A549 (cell line): ENCODE measurements at regions not wholly inside any gene's neighbourhood (a gene's known extent, or its start where the extent isn't known, plus 50 kb on each side); places are given as distances from the start of the nearest gene placed in this dataset.

Experiments used
- CTCF ChIP-seq: fragments of >200 bp; sonication (Bioruptor Twin); formaldehyde crosslinking; IDR thresholded peaks from 3 replicates; pipeline ENCODE4 v1.5.1; 2016
- ESRRA ChIP-seq: fragments of 150-350 bp; IDR thresholded peaks from 2 replicates; pipeline ENCODE4 v1.6.1; 2014; ENCODE audit warnings: mild to moderate bottlenecking, low read length, borderline replicate concordance
- HMGXB4 ChIP-seq: fragments of 250-450 bp; sonication (Bioruptor Pico); IDR thresholded peaks from 2 replicates; pipeline ENCODE4 v1.5.0; 2021; ENCODE audit warnings: mild to moderate bottlenecking, moderate library complexity, borderline replicate concordance
- MAFK ChIP-seq: fragments of 450-650 bp; IDR thresholded peaks from 2 replicates; pipeline ENCODE4 v1.6.1; 2014; ENCODE audit not compliant: partially characterized antibody
- NFE2L2 ChIP-seq: fragments of 150-350 bp; conservative IDR thresholded peaks from 2 replicates; pipeline ENCODE4 v1.6.1; 2014; ENCODE audit warnings: low read length
- PHF8 ChIP-seq: fragments of 200-600 bp; sonication (generic); IDR thresholded peaks from 2 replicates; pipeline ENCODE4 v1.6.1; 2016; ENCODE audit warnings: low read depth, mild to moderate bottlenecking, antibody characterized with exemption, moderate library complexity, borderline replicate concordance
- POLR2A ChIP-seq: IDR thresholded peaks from 2 replicates; pipeline ENCODE4 v1.6.1; 2012; ENCODE audit warnings: mild to moderate bottlenecking, low read length
- RARB ChIP-seq: fragments of 250-450 bp; sonication (Bioruptor Pico); IDR thresholded peaks from 2 replicates; pipeline ENCODE4 v1.8.0; 2021; ENCODE audit warnings: mild to moderate bottlenecking, moderate library complexity
- REST ChIP-seq: fragments of 200-600 bp; sonication (generic); IDR thresholded peaks from 2 replicates; pipeline ENCODE4 v1.6.1; 2016; ENCODE audit warnings: antibody characterized with exemption, mild to moderate bottlenecking, moderate library complexity
- RFX5 ChIP-seq: fragments of 450-650 bp; IDR thresholded peaks from 2 replicates; pipeline ENCODE4 v1.7.1; 2014; ENCODE audit warnings: antibody characterized with exemption, mild to moderate bottlenecking, moderate library complexity
- SMC3 ChIP-seq: fragments of >200 bp; sonication (Bioruptor Twin); formaldehyde crosslinking; IDR thresholded peaks from 3 replicates; pipeline ENCODE4 v1.6.1; 2018; ENCODE audit warnings: inconsistent platforms
- TF ChIP-seq, protein P1 (sequence below): IDR thresholded peaks from 2 replicates; pipeline ENCODE4 v1.6.1; 2012

- TF ChIP-seq ESRRA (no peak), CTCF (no peak), MAFK (no peak), HMGXB4 (CRISPR knock-in tag) (no peak), REST (no peak), NFE2L2 (no peak), SMC3 (no peak), RFX5 (no peak), POLR2A (no peak), RARB (CRISPR knock-in tag) (no peak), PHF8 (no peak)
- TF ChIP-seq, protein P1, sequence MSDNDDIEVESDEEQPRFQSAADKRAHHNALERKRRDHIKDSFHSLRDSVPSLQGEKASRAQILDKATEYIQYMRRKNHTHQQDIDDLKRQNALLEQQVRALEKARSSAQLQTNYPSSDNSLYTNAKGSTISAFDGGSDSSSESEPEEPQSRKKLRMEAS, result no peak
These were observed 348.3 kb upstream of the MKI67 start for GRCh38 chr10:128474571-128474970.
